Embryonic facial prominence (tissue), 1 donor: ENCODE measurements at regions not wholly inside any gene's neighbourhood (a gene's known extent, or its start where the extent isn't known, plus 50 kb on each side); places are given as distances from the start of the nearest gene placed in this dataset.
"Not testable (repeated sequence)": the region's sequence is repeated elsewhere in the genome, so short reads cannot be mapped to it uniquely, and the experiment has no call there.

Source experiments
- DNase-seq: peaks from one replicate; pipeline ENCODE4 v3.0.0-alpha.2; 2016; ENCODE audit errors: extremely low spot score

GRCh38 chr6:138656364-138657064 is 117.1 kb upstream of the CCDC28A start:
- DNase-seq, result no peak

- no peak for DNase-seq
Observed at GRCh38 chr6:138657065-138657425, 116.5 kb upstream of the CCDC28A start.

DNA sequence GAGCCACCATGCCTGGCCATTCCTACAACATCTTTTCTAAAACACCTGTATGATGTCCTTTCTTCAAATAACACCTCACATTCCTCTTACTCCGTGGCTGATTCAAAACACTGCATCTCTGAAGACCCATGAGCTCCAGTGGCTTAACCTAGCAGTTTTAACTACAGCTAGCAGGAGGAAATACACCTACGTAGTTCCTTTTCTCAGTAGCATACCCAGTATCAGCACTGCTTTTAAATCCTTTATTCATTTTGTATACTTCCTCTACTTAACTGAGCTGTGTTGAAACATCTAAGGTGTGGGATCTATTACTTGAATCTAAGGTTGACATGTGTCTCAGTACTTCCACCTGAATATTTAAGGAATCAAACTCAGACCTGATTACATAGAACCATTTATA is 113.6 kb upstream of the CCDC28A start:
- no peak for DNase-seq

DNA sequence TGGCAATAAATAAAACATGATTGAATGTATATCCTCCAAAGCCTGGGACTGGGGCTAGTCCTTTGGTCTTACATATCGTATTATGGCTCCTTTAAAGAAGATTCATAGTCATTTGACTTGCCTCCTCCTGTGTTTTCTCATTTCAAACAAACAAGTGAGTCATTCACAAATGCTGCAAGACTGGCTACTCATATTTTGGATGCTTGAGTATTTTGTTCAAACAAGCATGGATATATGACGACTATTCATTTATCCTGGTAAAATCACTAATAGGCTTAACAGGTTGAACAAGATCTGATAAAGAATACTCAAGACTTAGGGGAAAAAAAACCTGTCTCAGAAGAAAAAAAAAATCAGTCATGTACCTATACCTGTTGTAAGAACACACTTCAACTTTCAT is 111.1 kb upstream of the CCDC28A start:
- DNase-seq, result no peak

- DNase-seq, result no peak
Observed at GRCh38 chr6:138663892-138664291, 109.7 kb upstream of the CCDC28A start.

GRCh38 chr6:138664745-138665144 is 108.8 kb upstream of the CCDC28A start:
- DNase-seq, result no peak

DNA sequence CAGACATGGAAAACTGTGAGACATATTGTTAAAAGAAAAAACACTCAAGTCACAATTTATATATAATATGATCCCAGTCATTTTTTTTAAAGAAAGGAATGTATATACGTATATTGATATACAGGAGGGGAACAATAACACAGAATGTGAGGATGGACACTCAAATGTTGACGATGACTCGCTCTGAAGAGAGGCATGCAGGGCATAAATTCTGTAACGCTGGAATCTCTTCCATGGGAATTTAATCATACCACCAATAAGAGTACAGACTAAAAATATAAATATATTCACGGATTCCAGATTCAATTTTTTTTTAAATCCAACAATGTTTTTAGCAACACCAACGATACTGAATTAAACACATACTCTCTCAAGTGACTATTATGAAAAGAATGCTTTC is 106.9 kb upstream of the CCDC28A start:
- no peak for DNase-seq

DNA sequence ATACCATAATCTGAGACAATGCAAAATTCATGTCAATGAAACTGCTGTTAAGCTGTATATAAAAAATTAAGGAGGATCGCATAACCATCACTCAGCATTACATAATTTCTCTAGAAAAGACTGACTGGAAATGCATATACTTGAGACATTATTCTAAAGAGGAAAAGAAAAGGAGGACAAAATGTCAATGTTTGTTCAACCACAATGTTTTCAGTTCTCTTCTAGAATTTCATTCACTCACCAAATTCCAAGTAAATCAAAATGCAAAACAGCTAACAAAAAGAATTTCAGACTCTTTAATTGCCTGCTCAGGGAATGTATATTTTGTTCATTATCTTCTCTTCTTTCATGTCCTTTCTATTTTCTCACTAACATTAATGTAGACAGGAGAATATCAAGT is 106.2 kb upstream of the CCDC28A start:
- DNase-seq, result no peak

- DNase-seq, result no peak
Observed at GRCh38 chr6:138671351-138671750, 102.2 kb upstream of the CCDC28A start.

- DNase-seq, result no peak
Observed at GRCh38 chr6:138673346-138674014, 100.1 kb upstream of the CCDC28A start.

GRCh38 chr6:138674444-138674843 is 99.1 kb upstream of the CCDC28A start:
- not testable (repeated sequence) for DNase-seq

DNA sequence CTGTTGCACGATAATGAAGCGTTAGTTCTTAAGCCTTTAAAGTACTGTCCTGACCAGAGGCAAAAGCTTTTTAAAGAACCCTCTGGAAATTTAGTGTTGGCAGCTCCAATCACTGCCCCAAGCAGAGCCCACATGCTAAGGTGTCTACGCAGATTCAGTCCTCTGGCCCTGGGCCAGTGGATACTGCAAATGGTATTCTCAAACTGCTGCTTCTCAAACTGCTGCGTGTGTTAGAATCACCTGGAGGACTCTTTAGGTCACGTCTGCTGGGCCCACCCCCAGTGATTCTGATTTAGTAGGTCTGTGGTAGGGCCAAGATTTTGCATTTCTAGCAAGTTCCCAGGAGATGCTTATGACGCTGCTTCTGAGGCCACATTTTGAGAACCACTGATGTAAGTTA is 96.0 kb upstream of the CCDC28A start:
- DNase-seq, result no peak

- no peak for DNase-seq
Observed at GRCh38 chr6:138678168-138678567, 95.4 kb upstream of the CCDC28A start.

DNA sequence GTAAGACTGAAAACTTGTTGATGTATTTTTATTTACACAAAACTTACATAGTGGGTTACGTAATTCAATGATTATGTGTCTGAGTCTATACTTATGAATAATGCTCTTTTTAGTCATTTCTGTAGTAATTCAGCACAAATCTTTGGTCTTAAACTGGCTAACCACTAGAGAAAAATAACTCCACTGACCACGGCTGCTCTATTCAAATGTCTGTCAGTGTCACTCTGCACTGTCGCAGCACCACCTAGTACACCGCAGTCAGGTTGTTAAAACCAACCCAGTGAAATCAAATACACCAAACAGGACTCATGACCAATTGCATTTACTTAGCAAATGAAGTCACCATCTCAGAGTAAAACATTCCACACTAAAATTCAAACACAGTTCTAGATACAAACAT is 93.5 kb upstream of the CCDC28A start:
- DNase-seq, result no peak

DNA sequence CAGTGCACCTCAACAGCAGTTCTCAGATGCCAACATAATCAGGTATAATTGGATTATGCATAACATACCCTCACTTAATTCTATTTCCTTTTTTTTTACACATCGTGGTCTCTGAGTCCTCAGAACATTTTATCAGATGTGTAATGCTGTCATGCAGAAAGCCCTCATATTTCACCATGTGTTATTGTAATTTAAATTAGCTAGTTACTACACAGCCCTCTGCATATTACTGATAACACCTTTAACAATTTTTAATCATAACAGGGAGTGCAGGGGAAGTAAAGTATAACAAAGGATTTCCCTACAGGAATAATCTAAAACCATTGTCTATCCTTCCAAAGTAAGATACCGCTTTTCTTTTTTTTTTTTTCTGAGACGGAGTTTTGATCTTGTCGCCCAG is 91.9 kb upstream of the CCDC28A start:
- no peak for DNase-seq

GRCh38 chr6:138682704-138683527 is 90.7 kb upstream of the CCDC28A start:
- no peak for DNase-seq

DNA sequence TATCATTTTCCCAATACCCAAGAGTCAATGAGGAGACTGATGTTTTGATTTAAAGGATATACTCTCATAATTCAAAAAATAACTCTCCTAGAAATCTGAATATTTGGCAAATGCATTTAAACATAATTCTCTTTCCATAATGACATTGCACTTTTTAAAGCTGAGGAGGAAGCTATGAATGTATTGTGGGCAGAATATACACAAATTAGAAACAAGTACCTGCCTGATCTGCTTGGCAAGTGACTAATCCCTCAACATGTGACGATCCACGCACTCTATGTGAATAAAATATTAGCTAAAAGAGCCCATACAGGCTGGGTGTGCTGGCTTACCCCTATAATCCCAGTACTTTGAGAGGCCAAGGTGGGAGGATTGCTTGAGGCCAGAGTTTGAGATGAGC is 88.3 kb upstream of the CCDC28A start:
- no peak for DNase-seq

DNA sequence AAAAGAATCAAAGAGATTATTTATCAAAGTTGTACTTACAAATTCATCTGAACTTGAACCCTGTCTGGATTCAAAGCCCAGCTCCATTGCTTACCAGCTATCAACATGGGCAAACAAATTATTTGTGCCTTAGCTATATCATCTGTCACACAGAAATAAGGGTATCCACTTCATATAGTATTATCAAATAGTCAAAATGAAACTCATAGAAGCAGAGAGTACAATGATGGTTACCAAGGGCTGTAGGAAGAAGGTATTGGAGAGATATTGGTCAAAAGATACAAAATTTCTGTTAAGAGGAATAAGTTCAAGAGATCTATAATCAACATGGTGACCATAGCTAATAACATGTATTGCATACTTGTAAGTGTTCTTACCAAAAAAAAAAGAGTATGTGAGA is 87.8 kb upstream of the CCDC28A start:
- DNase-seq, result no peak

GRCh38 chr6:138688580-138688979 is 85.0 kb upstream of the CCDC28A start:
- no peak for DNase-seq

DNA sequence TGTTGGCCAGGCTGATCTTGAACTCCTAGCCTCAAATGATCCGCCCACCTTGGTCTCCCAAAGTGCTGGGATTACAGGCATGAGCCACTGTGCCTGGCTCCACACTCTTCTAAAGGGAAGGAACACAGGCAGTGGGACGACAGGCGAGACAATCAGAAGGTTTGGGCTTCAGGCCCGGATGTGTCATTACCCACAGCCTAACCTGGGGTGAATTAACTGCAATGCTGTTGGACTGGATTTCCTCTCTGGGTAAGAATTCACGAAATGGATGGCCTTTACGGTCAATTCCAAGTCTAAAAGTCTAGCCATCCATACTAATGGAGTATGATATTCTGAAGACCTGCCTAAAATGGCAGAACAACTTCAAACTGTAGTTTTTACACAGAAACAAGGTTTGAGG is 83.7 kb upstream of the CCDC28A start:
- DNase-seq, result no peak

DNA sequence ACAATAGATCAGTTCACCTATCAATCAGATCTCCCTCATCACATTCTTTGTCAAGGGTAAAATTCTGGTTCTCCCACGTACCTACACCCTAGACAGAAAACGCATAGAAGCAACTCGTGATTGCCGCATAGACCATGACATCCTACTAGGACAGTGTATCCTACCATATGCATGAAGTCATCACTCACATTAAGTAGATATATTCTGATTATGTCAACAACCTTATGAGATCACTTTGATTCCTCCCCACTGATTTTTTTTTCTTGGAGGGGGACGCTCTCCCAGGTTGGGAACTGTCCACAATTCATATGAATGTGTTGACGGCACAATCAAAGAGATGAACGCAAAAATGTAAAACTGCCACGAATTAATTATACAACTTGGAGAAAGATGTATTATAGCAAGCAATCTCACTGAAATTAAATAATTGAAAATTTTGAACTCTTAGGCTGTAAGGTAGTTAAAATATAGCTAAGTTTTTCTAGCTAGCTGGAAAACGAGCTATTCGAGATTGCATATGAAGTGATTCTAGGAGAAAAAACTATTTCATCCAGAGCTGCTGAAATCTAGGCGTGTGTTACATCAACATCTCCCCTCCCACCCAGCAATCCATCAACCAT is 82.5 kb upstream of the CCDC28A start:
- DNase-seq, result no peak

DNA sequence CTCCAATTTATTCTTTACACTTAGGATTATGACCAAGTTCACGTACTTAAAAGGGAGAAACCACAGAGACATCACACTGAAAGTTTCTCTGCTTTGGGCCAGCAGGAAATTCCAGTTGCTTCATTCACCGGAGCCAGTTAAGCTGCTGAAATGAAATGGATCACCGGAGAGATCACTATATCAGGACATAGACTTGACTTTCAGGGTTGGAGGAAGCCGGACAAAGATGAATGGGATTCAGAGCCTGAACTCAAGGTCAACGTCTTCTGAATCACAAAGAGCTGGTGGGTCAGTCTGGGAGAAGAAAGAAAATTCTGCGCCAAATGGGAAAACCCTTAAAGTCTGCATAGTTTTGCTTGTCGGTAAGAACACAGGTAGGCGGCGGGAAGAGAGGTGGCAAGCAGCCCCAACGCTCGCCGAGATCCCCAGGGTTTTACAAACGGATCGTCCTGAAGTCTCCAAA is 81.9 kb upstream of the CCDC28A start:
- DNase-seq, result no peak
